GM12864 (cell line): ENCODE measurements at regions not wholly inside any gene's neighbourhood (a gene's known extent, or its start where the extent isn't known, plus 50 kb on each side); places are given as distances from the start of the nearest gene placed in this dataset.

Experiments used
- DNase-seq: peaks from one replicate; pipeline ENCODE4 v3.0.0-alpha.2; 2011; ENCODE audit warnings: low read depth
- H3K4me3 ChIP-seq: 2 replicates; pipeline ENCODE4 v1.5.1; 2011; ENCODE audit warnings: mild to moderate bottlenecking, low read depth, low read length, control low read depth
- CTCF ChIP-seq: IDR thresholded peaks from 2 replicates; pipeline ENCODE4 v1.5.1; 2011; ENCODE audit warnings: low read depth, mild to moderate bottlenecking, moderate library complexity, low read length, control low read depth, inconsistent platforms; ENCODE audit errors: missing control alignments

GRCh38 chr15:98403169-98403568, 245.2 kb upstream of the IGF1R start:
- DNase-seq, result no peak
- no peak for TF ChIP-seq CTCF
- H3K4me3 ChIP-seq, result no peak overlapping the region

- no peak for TF ChIP-seq CTCF
- no peak overlapping the region for H3K4me3 ChIP-seq
- DNase-seq, result no peak
Measured at GRCh38 chr15:98403569-98403968, 244.8 kb upstream of the IGF1R start.

- TF ChIP-seq CTCF, result no peak
- H3K4me3 ChIP-seq, result no peak overlapping the region
- no peak for DNase-seq
Measured at GRCh38 chr15:98405013-98405412, 243.3 kb upstream of the IGF1R start.

- no peak overlapping the region for H3K4me3 ChIP-seq
- no peak for TF ChIP-seq CTCF
- no peak for DNase-seq
Measured at GRCh38 chr15:98408231-98408630, 240.1 kb upstream of the IGF1R start.

GRCh38 chr15:98410328-98410727, 238.0 kb upstream of the IGF1R start:
- TF ChIP-seq CTCF, result no peak
- no peak for DNase-seq
- no peak overlapping the region for H3K4me3 ChIP-seq

- no peak overlapping the region for H3K4me3 ChIP-seq
- no peak for TF ChIP-seq CTCF
- no peak for DNase-seq
Measured at GRCh38 chr15:98412852-98413251, 235.5 kb upstream of the IGF1R start.

- no peak for TF ChIP-seq CTCF
- DNase-seq, result no peak
- H3K4me3 ChIP-seq, result no peak overlapping the region
Measured at GRCh38 chr15:98413933-98414546, 234.3 kb upstream of the IGF1R start.
